ENCODE measurements at regions not wholly inside any gene's neighbourhood (a gene's known extent, or its start where the extent isn't known, plus 50 kb on each side); places are given as distances from the start of the nearest gene placed in this dataset.

- peaks cover 5% of the 10 kb centered on the region for H3K9me3 Mint-ChIP-seq
- no peak for TF ChIP-seq CTCF (IDR thresholded peaks at IDR 0.05)
- ATAC-seq (ENCODE audit: poor library complexity): no peak
Observed at GRCh38 chr15:87154761-87155160, 1075.1 kb downstream of the AGBL1 start.

GRCh38 chr15:87151202-87151748, 1071.6 kb downstream of the AGBL1 start:
- no peak for DNase-seq
- H3K36me3 ChIP-seq (ENCODE audit: insufficient read depth, low read length): no peaks in the 10 kb centered on the region
- no peak for TF ChIP-seq CTCF (IDR thresholded peaks at IDR 0.05)
- Mint-ChIP-seq H3K36me3 (ENCODE audit: low read depth) (no peaks in the 10 kb centered on the region), H3K27me3 (no peaks in the 10 kb centered on the region), H3K27ac (no peak overlapping the region), H3K4me3 (no peak overlapping the region), H3K4me1 (ENCODE audit: low read depth) (no peaks in the 10 kb centered on the region), H3K9me3 (peaks cover 8% of the 10 kb centered on the region)
- H3K27ac ChIP-seq (ENCODE audit: low read depth in 1 of 2, low read length in 2 of 2): no peak overlapping the region
- H3K4me1 ChIP-seq (ENCODE audit: insufficient read depth, low read length): no peaks in the 10 kb centered on the region
- POLR2A ChIA-PET: no interaction called here
- H3K4me3 ChIP-seq (ENCODE audit: low read length): no peak overlapping the region
- intact Hi-C loops (cut with DNase I, micrococcal nuclease): no loop called here
- ATAC-seq (ENCODE audit: poor library complexity): no peak
- H3K27me3 ChIP-seq (ENCODE audit: control insufficient read depth in 1 of 2, insufficient read depth in 2 of 2, low read length in 2 of 2): no peaks in the 10 kb centered on the region
- H3K9me3 ChIP-seq (ENCODE audit: control insufficient read depth in 1 of 2, insufficient read depth in 1 of 2, low read length in 2 of 2): no peaks in the 10 kb centered on the region
- CTCF ChIA-PET: interaction anchor here (0.6 kb wide), 1 partner anchor 26 kb away, joined by 3 read pairs; no protein-coding TSS in a partner anchor

More at GRCh38 chr15:87154761-87155160, 1075.1 kb downstream of the AGBL1 start:
- Mint-ChIP-seq H3K36me3 (ENCODE audit: low read depth) (no peaks in the 10 kb centered on the region), H3K27me3 (no peaks in the 10 kb centered on the region), H3K27ac (no peak overlapping the region), H3K4me1 (ENCODE audit: low read depth) (no peaks in the 10 kb centered on the region), H3K4me3 (no peak overlapping the region)
- ChIA-PET POLR2A (no interaction called here), CTCF (no interaction called here)
- Histone ChIP-seq H3K27me3 (ENCODE audit: control insufficient read depth in 1 of 2, insufficient read depth in 2 of 2, low read length in 2 of 2) (no peaks in the 10 kb centered on the region), H3K27ac (ENCODE audit: low read depth in 1 of 2, low read length in 2 of 2) (no peak overlapping the region), H3K4me1 (ENCODE audit: insufficient read depth, low read length) (no peaks in the 10 kb centered on the region), H3K9me3 (ENCODE audit: control insufficient read depth in 1 of 2, insufficient read depth in 1 of 2, low read length in 2 of 2) (no peaks in the 10 kb centered on the region), H3K36me3 (ENCODE audit: insufficient read depth, low read length) (no peaks in the 10 kb centered on the region), H3K4me3 (ENCODE audit: low read length) (no peak overlapping the region)
- intact Hi-C loops (cut with DNase I, micrococcal nuclease): no loop called here
- DNase-seq: no peak

GRCh38 chr15:87145696-87146095, 1066.0 kb downstream of the AGBL1 start:
- H3K27ac Mint-ChIP-seq: no peak overlapping the region
- H3K36me3 Mint-ChIP-seq (ENCODE audit: low read depth): no peaks in the 10 kb centered on the region

More at GRCh38 chr15:87145696-87146095, 1066.0 kb downstream of the AGBL1 start:
- no peak for DNase-seq
- H3K36me3 ChIP-seq (ENCODE audit: insufficient read depth, low read length): no peaks in the 10 kb centered on the region
- intact Hi-C loops (cut with DNase I, micrococcal nuclease): no loop called here
- no peaks in the 10 kb centered on the region for H3K27me3 Mint-ChIP-seq
- peaks cover 6% of the 10 kb centered on the region for H3K9me3 Mint-ChIP-seq
- ChIA-PET POLR2A (interaction anchor here (0.5 kb wide), 1 partner anchor 8 kb away, joined by 3 read pairs; no protein-coding TSS in a partner anchor), CTCF (no interaction called here)
- no peak overlapping the region for H3K27ac ChIP-seq (ENCODE audit: low read depth in 1 of 2, low read length in 2 of 2)
- no peak for ATAC-seq (ENCODE audit: poor library complexity)
- no peak for TF ChIP-seq CTCF (IDR thresholded peaks at IDR 0.05)
- H3K9me3 ChIP-seq (ENCODE audit: control insufficient read depth in 1 of 2, insufficient read depth in 1 of 2, low read length in 2 of 2): peaks cover 0 to 4% of the 10 kb centered on the region in 2 experiments
- H3K4me3 Mint-ChIP-seq: no peak overlapping the region
- H3K4me1 Mint-ChIP-seq (ENCODE audit: low read depth): no peaks in the 10 kb centered on the region
- H3K27me3 ChIP-seq (ENCODE audit: control insufficient read depth in 1 of 2, insufficient read depth in 2 of 2, low read length in 2 of 2): no peaks in the 10 kb centered on the region
- no peak overlapping the region for H3K4me3 ChIP-seq (ENCODE audit: low read length)
- no peaks in the 10 kb centered on the region for H3K4me1 ChIP-seq (ENCODE audit: insufficient read depth, low read length)

Measured in CD4-positive, alpha-beta T cell (primary cell).